ENCODE measurements at regions not wholly inside any gene's neighbourhood (a gene's known extent, or its start where the extent isn't known, plus 50 kb on each side); places are given as distances from the start of the nearest gene placed in this dataset.

GRCh38 chr6:90982581-90982980, 395.7 kb upstream of the MAP3K7 start:
- DNase-seq, result no peak

GRCh38 chr6:90982051-90982450, 395.2 kb upstream of the MAP3K7 start:
- no peak for DNase-seq

GRCh38 chr6:90978046-90978445, 391.2 kb upstream of the MAP3K7 start:
- no peak for DNase-seq

- DNase-seq, result no peak
Observed at GRCh38 chr6:90977513-90977912, 390.6 kb upstream of the MAP3K7 start.

- DNase-seq, result no peak
Observed at GRCh38 chr6:90976341-90976740, 389.5 kb upstream of the MAP3K7 start.

- no peak for DNase-seq
Observed at GRCh38 chr6:90975741-90976140, 388.9 kb upstream of the MAP3K7 start.

GRCh38 chr6:90973188-90973587, 386.3 kb upstream of the MAP3K7 start:
- DNase-seq, result no peak

GRCh38 chr6:90970672-90971071, 383.8 kb upstream of the MAP3K7 start:
- DNase-seq, result no peak

GRCh38 chr6:90967471-90967870, 380.6 kb upstream of the MAP3K7 start:
- no peak for DNase-seq

GRCh38 chr6:90960324-90960723, 373.5 kb upstream of the MAP3K7 start:
- no peak for DNase-seq

GRCh38 chr6:90955246-90955645, 368.4 kb upstream of the MAP3K7 start:
- DNase-seq, result no peak

GRCh38 chr6:90953405-90954161, 366.7 kb upstream of the MAP3K7 start:
- DNase-seq, result no peak

GRCh38 chr6:90952176-90952575, 365.3 kb upstream of the MAP3K7 start:
- no peak for DNase-seq

GRCh38 chr6:90948540-90948939, 361.7 kb upstream of the MAP3K7 start:
- DNase-seq, result no peak

GRCh38 chr6:90947184-90948064, 360.6 kb upstream of the MAP3K7 start:
- DNase-seq, result no peak

- no peak for DNase-seq
Observed at GRCh38 chr6:90941885-90942284, 355.0 kb upstream of the MAP3K7 start.

GRCh38 chr6:90940812-90941481, 354.1 kb upstream of the MAP3K7 start:
- DNase-seq, result peak; percentile 69

- no peak for DNase-seq
Observed at GRCh38 chr6:90939906-90940305, 353.0 kb upstream of the MAP3K7 start.

- DNase-seq, result no peak
Observed at GRCh38 chr6:90938122-90938521, 351.2 kb upstream of the MAP3K7 start.

GRCh38 chr6:90936286-90936685, 349.4 kb upstream of the MAP3K7 start:
- no peak for DNase-seq

GRCh38 chr6:90934966-90935365, 348.1 kb upstream of the MAP3K7 start:
- no peak for DNase-seq

- DNase-seq, result no peak
Observed at GRCh38 chr6:90934081-90934480, 347.2 kb upstream of the MAP3K7 start.

- no peak for DNase-seq
Observed at GRCh38 chr6:90932351-90932750, 345.5 kb upstream of the MAP3K7 start.

GRCh38 chr6:90928051-90928450, 341.2 kb upstream of the MAP3K7 start:
- no peak for DNase-seq
